Tibial artery (tissue), 4 donors: ENCODE measurements at regions not wholly inside any gene's neighbourhood (a gene's known extent, or its start where the extent isn't known, plus 50 kb on each side); places are given as distances from the start of the nearest gene placed in this dataset.
"Not testable (repeated sequence)": the region's sequence is repeated elsewhere in the genome, so short reads cannot be mapped to it uniquely, and the experiment has no call there.

Experiments used
- DNase-seq, 2 donors: peaks; one replicate each; pipeline ENCODE4 v3.0.0-alpha.2; 2019
- H3K27ac ChIP-seq, 2 donors: fragments of 200-600 bp; sonication (generic) in 1 of 2; 1 replicate in 1 of 2; 2 replicates in 1 of 2; pipeline ENCODE4 v1.5.1; 2018 to 2019; ENCODE audit warnings: mild to moderate bottlenecking in 1 of 2
- H3K27me3 ChIP-seq, 2 donors: fragments of 200-600 bp; sonication (generic) in 1 of 2; one replicate each; pipeline versions ENCODE4 v1.5.1 to v1.6.0; 2016 to 2019
- H3K36me3 ChIP-seq, 3 donors: fragments of 200-600 bp; sonication (generic) in 2 of 3; one replicate each; pipeline ENCODE4 v1.5.1; 2016 to 2019; ENCODE audit warnings: mild to moderate bottlenecking in 2 of 3
- H3K4me1 ChIP-seq, 4 donors: fragments of 200-600 bp; sonication (generic) in 2 of 4; 1 replicate in 3 of 4; 2 replicates in 1 of 4; pipeline ENCODE4 v1.5.1; 2016 to 2019
- H3K4me3 ChIP-seq, 2 donors: fragments of 200-600 bp; sonication (generic) in 1 of 2; 1 replicate in 1 of 2; 2 replicates in 1 of 2; pipeline ENCODE4 v1.5.1; 2018 to 2019; ENCODE audit warnings: mild to moderate bottlenecking in 2 of 2
- H3K9me3 ChIP-seq, 3 donors: fragments of 200-600 bp; sonication (generic) in 1 of 3; one replicate each; pipeline ENCODE4 v1.5.1; 2016 to 2019
- CTCF ChIP-seq, 2 experiments: fragments of 200-600 bp in 1 of 2; fragments of 450-650 bp in 1 of 2; IDR thresholded peaks; one replicate each; pipeline ENCODE4 v1.5.1; 2017 to 2019; ENCODE audit warnings: antibody characterized with exemption in 2 of 2, mild to moderate bottlenecking in 1 of 2, moderate library complexity in 1 of 2
- intact Hi-C: fragments of 100-400 bp; cut with DNase I; formaldehyde crosslinking; loops from one replicate; pipeline ENCODE4 v1.15.0; 2023; ENCODE audit warnings: low total_unique reads

GRCh38 chr11:91023731-91024130, 800.9 kb upstream of the CHORDC1 start:
- H3K27me3 ChIP-seq, result no peaks in the 10 kb centered on the region
- H3K4me3 ChIP-seq, result no peak overlapping the region
- H3K27ac ChIP-seq, result no peak overlapping the region
- H3K4me1 ChIP-seq, result peaks cover 0 to 8% (median 0%) of the 10 kb centered on the region in 4 donors
- intact Hi-C loops, result no loop called here
- no peaks in the 10 kb centered on the region for H3K9me3 ChIP-seq
- no peak for TF ChIP-seq CTCF (IDR thresholded peaks at IDR 0.05)
- no peaks in the 10 kb centered on the region for H3K36me3 ChIP-seq
- no peak for DNase-seq

- no peak for DNase-seq
- Histone ChIP-seq H3K27ac (no peak overlapping the region), H3K9me3 (no peaks in the 10 kb centered on the region), H3K36me3 (no peaks in the 10 kb centered on the region), H3K4me1 (no peaks in the 10 kb centered on the region), H3K27me3 (no peaks in the 10 kb centered on the region), H3K4me3 (no peak overlapping the region)
- intact Hi-C loops, result no loop called here
- no peak for TF ChIP-seq CTCF (IDR thresholded peaks at IDR 0.05)
Measured at GRCh38 chr11:91011503-91011902, 788.7 kb upstream of the CHORDC1 start.

- no peak for TF ChIP-seq CTCF (IDR thresholded peaks at IDR 0.05)
- intact Hi-C loops, result no loop called here
Measured at GRCh38 chr11:91005458-91005857, 782.6 kb upstream of the CHORDC1 start.

GRCh38 chr11:90997241-90997640, 774.4 kb upstream of the CHORDC1 start:
- Histone ChIP-seq H3K4me3 (no peak overlapping the region), H3K9me3 (no peaks in the 10 kb centered on the region), H3K27me3 (no peaks in the 10 kb centered on the region), H3K4me1 (no peaks in the 10 kb centered on the region), H3K36me3 (no peaks in the 10 kb centered on the region), H3K27ac (no peak overlapping the region)
- intact Hi-C loops, result no loop called here
- TF ChIP-seq CTCF (IDR thresholded peaks at IDR 0.05), result no peak
- DNase-seq, result no peak

More at GRCh38 chr11:91005458-91005857, 782.6 kb upstream of the CHORDC1 start:
- no peak overlapping the region for H3K27ac ChIP-seq
- no peaks in the 10 kb centered on the region for H3K4me1 ChIP-seq
- no peaks in the 10 kb centered on the region for H3K36me3 ChIP-seq
- H3K4me3 ChIP-seq, result no peak overlapping the region
- H3K27me3 ChIP-seq, result no peaks in the 10 kb centered on the region
- DNase-seq, result no peak
- H3K9me3 ChIP-seq, result no peaks in the 10 kb centered on the region

GRCh38 chr11:90972159-90972558, 749.3 kb upstream of the CHORDC1 start:
- H3K4me1 ChIP-seq, H3K4me3 ChIP-seq, H3K27me3 ChIP-seq, intact Hi-C loops, H3K36me3 ChIP-seq, DNase-seq, H3K9me3 ChIP-seq, H3K27ac ChIP-seq: not testable (repeated sequence)

- Histone ChIP-seq H3K27me3 (no peaks in the 10 kb centered on the region), H3K9me3 (no peaks in the 10 kb centered on the region), H3K4me3 (no peak overlapping the region), H3K27ac (no peak overlapping the region), H3K4me1 (no peaks in the 10 kb centered on the region), H3K36me3 (no peaks in the 10 kb centered on the region)
- intact Hi-C loops, result no loop called here
- no peak for DNase-seq
- TF ChIP-seq CTCF (IDR thresholded peaks at IDR 0.05), result no peak
Measured at GRCh38 chr11:90947930-90948329, 725.1 kb upstream of the CHORDC1 start.
